H9 (cell line): ENCODE measurements at regions not wholly inside any gene's neighbourhood (a gene's known extent, or its start where the extent isn't known, plus 50 kb on each side); places are given as distances from the start of the nearest gene placed in this dataset.

Source experiments
- DNase-seq: peaks from one replicate; pipeline ENCODE4 v3.0.0-alpha.2; 2017
- H2AFZ ChIP-seq: one replicate; pipeline ENCODE4 v1.6.1; 2013; ENCODE audit warnings: mild to moderate bottlenecking, low read length, control low read depth, moderate library complexity
- H2AK5ac ChIP-seq: 2 replicates; pipeline ENCODE4 v1.6.1; 2013; ENCODE audit warnings: low read length, control low read depth, mixed read lengths; ENCODE audit not compliant: insufficient read length
- H2BK120ac ChIP-seq: one replicate; pipeline ENCODE4 v1.6.1; 2013; ENCODE audit warnings: low read depth, mild to moderate bottlenecking, low read length, control low read depth, inconsistent platforms; ENCODE audit not compliant: poor library complexity, severe bottlenecking
- H2BK12ac ChIP-seq: 2 replicates; pipeline ENCODE4 v1.6.1; 2013; ENCODE audit warnings: low read length, control low read depth, mixed read lengths, low read depth; ENCODE audit not compliant: insufficient read length
- H2BK15ac ChIP-seq: 2 replicates; pipeline ENCODE4 v1.6.1; 2013; ENCODE audit warnings: low read depth, low read length, control low read depth
- H2BK20ac ChIP-seq: one replicate; pipeline ENCODE4 v1.6.1; 2013; ENCODE audit warnings: low read depth, mild to moderate bottlenecking, low read length, control low read depth, inconsistent platforms; ENCODE audit not compliant: poor library complexity, severe bottlenecking
- H2BK5ac ChIP-seq: 2 replicates; pipeline ENCODE4 v1.6.1; 2013; ENCODE audit warnings: low read length, control low read depth, mixed read lengths; ENCODE audit not compliant: insufficient read length
- H3K14ac ChIP-seq: 2 replicates; pipeline ENCODE4 v1.6.1; 2013; ENCODE audit warnings: low read length, control low read depth; ENCODE audit not compliant: insufficient read depth
- H3K18ac ChIP-seq: 2 replicates; pipeline ENCODE4 v1.6.1; 2013; ENCODE audit warnings: low read depth, mild to moderate bottlenecking, mixed read lengths, low read length, control low read depth; ENCODE audit not compliant: insufficient read length
- H3K23ac ChIP-seq: 2 replicates; pipeline ENCODE4 v1.6.1; 2013; ENCODE audit warnings: low read length, control low read depth, mixed read lengths, low read depth; ENCODE audit not compliant: insufficient read length
- H3K23me2 ChIP-seq: 2 replicates; pipeline ENCODE4 v1.6.1; 2013; ENCODE audit warnings: low read depth, mild to moderate bottlenecking, mixed read lengths, low read length, control low read depth; ENCODE audit not compliant: insufficient read length, poor library complexity, severe bottlenecking
- H3K27ac ChIP-seq: 2 replicates; pipeline ENCODE4 v1.5.1; 2013; ENCODE audit warnings: low read length, control low read depth, mixed read lengths, low read depth; ENCODE audit not compliant: insufficient read length
- H3K27me3 ChIP-seq: 2 replicates; pipeline ENCODE4 v1.6.1; 2013; ENCODE audit warnings: low read length, control low read depth, inconsistent platforms; ENCODE audit not compliant: insufficient read depth
- H3K4ac ChIP-seq: 2 replicates; pipeline ENCODE4 v1.6.1; 2013; ENCODE audit warnings: low read depth, mild to moderate bottlenecking, control low read depth, inconsistent platforms, low read length, moderate library complexity
- H3K4me1 ChIP-seq: 2 replicates; pipeline ENCODE4 v1.6.1; 2013; ENCODE audit warnings: low read length, control low read depth, inconsistent platforms; ENCODE audit not compliant: insufficient read depth
- H3K4me2 ChIP-seq: 2 replicates; pipeline ENCODE4 v1.6.1; 2013; ENCODE audit warnings: low read length, control low read depth, mixed read lengths; ENCODE audit not compliant: insufficient read length, insufficient read depth
- H3K56ac ChIP-seq: 2 replicates; pipeline ENCODE4 v1.6.1; 2013; ENCODE audit warnings: low read depth, mild to moderate bottlenecking, mixed read lengths, low read length, control low read depth; ENCODE audit not compliant: insufficient read length
- H3K79me1 ChIP-seq: 2 replicates; pipeline ENCODE4 v1.6.1; 2013; ENCODE audit warnings: low read depth, mild to moderate bottlenecking, moderate library complexity, low read length, control low read depth, inconsistent platforms; ENCODE audit not compliant: insufficient read depth, poor library complexity, severe bottlenecking
- H3K79me2 ChIP-seq: 2 replicates; pipeline ENCODE4 v1.6.1; 2013; ENCODE audit warnings: low read length, control low read depth, inconsistent platforms; ENCODE audit not compliant: insufficient read depth
- H3K9ac ChIP-seq: 2 replicates; pipeline ENCODE4 v1.6.1; 2013; ENCODE audit warnings: low read length, control low read depth, mixed read lengths; ENCODE audit not compliant: insufficient read length; ENCODE audit errors: extremely low read depth
- H3K9me3 ChIP-seq: one replicate; pipeline ENCODE4 v1.6.1; 2013; ENCODE audit warnings: low read depth, low read length, inconsistent platforms; ENCODE audit not compliant: control insufficient read depth
- H3T11ph ChIP-seq: one replicate; pipeline ENCODE4 v1.6.1; 2013; ENCODE audit warnings: mild to moderate bottlenecking, low read length, control low read depth, inconsistent platforms
- H4K20me1 ChIP-seq: one replicate; pipeline ENCODE4 v1.6.1; 2013; ENCODE audit not compliant: control insufficient read depth, insufficient read length, insufficient read depth
- H4K5ac ChIP-seq: 2 replicates; pipeline ENCODE4 v1.6.1; 2013; ENCODE audit warnings: low read depth, mild to moderate bottlenecking, mixed read lengths, low read length, control low read depth; ENCODE audit not compliant: insufficient read length
- H4K8ac ChIP-seq: replicated peaks from 2 replicates; pipeline ENCODE4 v1.6.1; 2013; ENCODE audit warnings: low read length, control low read depth, mixed read lengths, low read depth; ENCODE audit not compliant: insufficient read length
- H4K91ac ChIP-seq: 2 replicates; pipeline ENCODE4 v1.6.1; 2013; ENCODE audit warnings: low read depth, mild to moderate bottlenecking, moderate library complexity, mixed read lengths, low read length, control low read depth; ENCODE audit not compliant: insufficient read length
- H3K27ac Mint-ChIP-seq, 3 experiments: 2 replicates in 2 of 3; 3 replicates in 1 of 3; pipeline ENCODE4 v1.8.0; 2020 to 2021; ENCODE audit warnings: mixed read lengths in 3 of 3, mild to moderate bottlenecking in 1 of 3, moderate library complexity in 1 of 3
- H3K27me3 Mint-ChIP-seq: 2 replicates; pipeline ENCODE4 v1.8.0; 2021; ENCODE audit warnings: low read depth, mild to moderate bottlenecking, moderate library complexity, mixed read lengths
- H3K36me3 Mint-ChIP-seq, 3 experiments: 2 replicates in 2 of 3; 3 replicates in 1 of 3; pipeline ENCODE4 v1.8.0; 2020 to 2021; ENCODE audit warnings: low read depth in 3 of 3, mixed read lengths in 3 of 3; ENCODE audit not compliant: insufficient read depth in 1 of 3
- H3K4me1 Mint-ChIP-seq, 2 experiments: 2 replicates each; pipeline ENCODE4 v1.8.0; 2020; ENCODE audit warnings: mixed read lengths in 2 of 2
- H3K4me3 Mint-ChIP-seq, 2 experiments: 2 replicates in 1 of 2; 3 replicates in 1 of 2; pipeline ENCODE4 v1.8.0; 2020 to 2021; ENCODE audit warnings: mild to moderate bottlenecking in 2 of 2, mixed read lengths in 2 of 2, moderate library complexity in 1 of 2
- H3K9me3 Mint-ChIP-seq, 2 experiments: 2 replicates in 1 of 2; 3 replicates in 1 of 2; pipeline ENCODE4 v1.8.0; 2020; ENCODE audit warnings: mild to moderate bottlenecking in 2 of 2, mixed read lengths in 2 of 2, moderate library complexity in 1 of 2
- WGBS: extraction: QIAGEN DNeasy Blood & Tissue Kit; methylation state at CpG from one replicate; pipeline ENCODE4 v1.1.7; 2013; ENCODE audit warnings: missing lambda C conversion rate, low lambda C conversion rate, mixed read lengths; ENCODE audit not compliant: insufficient read length; ENCODE audit errors: extremely low coverage; 5-methylcytosine and 5-hydroxymethylcytosine counted together
- TF ChIP-seq, protein P1 (sequence below): fragments of 200-600 bp; sonication (generic); conservative IDR thresholded peaks from 3 replicates; pipeline ENCODE4 v1.8.0; 2021; ENCODE audit warnings: antibody characterized with exemption, mild to moderate bottlenecking

DNA sequence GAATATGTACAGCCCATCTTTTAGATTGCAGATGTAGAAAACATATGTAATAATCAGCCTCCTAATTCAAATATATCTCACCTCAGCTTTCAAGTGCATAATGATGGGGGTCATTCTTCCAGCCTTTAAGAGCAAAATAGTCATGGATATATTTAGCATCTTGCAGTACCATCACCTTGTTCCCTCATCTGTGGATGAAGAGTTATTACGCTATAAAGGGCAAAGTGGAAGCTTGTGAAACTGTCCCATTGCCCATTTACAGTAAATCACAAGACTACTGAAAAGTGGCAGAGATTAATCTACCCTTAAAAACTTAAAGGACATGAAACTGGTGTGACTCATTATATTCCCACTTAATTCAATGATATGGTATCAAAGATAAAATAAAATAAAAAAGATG, 979.7 kb upstream of the HS3ST1 start:
- Histone ChIP-seq H3K14ac (no peak overlapping the region), H4K20me1 (no peaks in the 10 kb centered on the region), H3K23me2 (no peaks in the 10 kb centered on the region), H3K79me1 (no peaks in the 10 kb centered on the region), H2BK120ac (no peak overlapping the region), H3K4ac (no peak overlapping the region), H3K4me1 (no peaks in the 10 kb centered on the region), H2BK12ac (no peak overlapping the region), H3K4me2 (no peak overlapping the region), H3K27ac (no peak overlapping the region), H4K5ac (no peak overlapping the region), H2BK20ac (no peak overlapping the region), H3K18ac (no peak overlapping the region), H2AK5ac (no peak overlapping the region), H3K23ac (no peak overlapping the region), H2AFZ (no peak overlapping the region), H3T11ph (no peak overlapping the region), H4K91ac (no peak overlapping the region), H3K9ac (no peak overlapping the region), H2BK15ac (no peak overlapping the region), H2BK5ac (no peak overlapping the region), H3K9me3 (no peaks in the 10 kb centered on the region), H3K56ac (no peak overlapping the region), H3K79me2 (no peaks in the 10 kb centered on the region), H3K27me3 (no peaks in the 10 kb centered on the region), H4K8ac (no peak overlapping the region)
- DNase-seq: no peak
- no peaks in the 10 kb centered on the region; a peak in 1 of 7 replicates for H3K36me3 Mint-ChIP-seq
- H3K9me3 Mint-ChIP-seq: no peaks in the 10 kb centered on the region; a peak in 2 of 5 replicates
- no peak overlapping the region for H3K27ac Mint-ChIP-seq
- TF ChIP-seq, protein P1, sequence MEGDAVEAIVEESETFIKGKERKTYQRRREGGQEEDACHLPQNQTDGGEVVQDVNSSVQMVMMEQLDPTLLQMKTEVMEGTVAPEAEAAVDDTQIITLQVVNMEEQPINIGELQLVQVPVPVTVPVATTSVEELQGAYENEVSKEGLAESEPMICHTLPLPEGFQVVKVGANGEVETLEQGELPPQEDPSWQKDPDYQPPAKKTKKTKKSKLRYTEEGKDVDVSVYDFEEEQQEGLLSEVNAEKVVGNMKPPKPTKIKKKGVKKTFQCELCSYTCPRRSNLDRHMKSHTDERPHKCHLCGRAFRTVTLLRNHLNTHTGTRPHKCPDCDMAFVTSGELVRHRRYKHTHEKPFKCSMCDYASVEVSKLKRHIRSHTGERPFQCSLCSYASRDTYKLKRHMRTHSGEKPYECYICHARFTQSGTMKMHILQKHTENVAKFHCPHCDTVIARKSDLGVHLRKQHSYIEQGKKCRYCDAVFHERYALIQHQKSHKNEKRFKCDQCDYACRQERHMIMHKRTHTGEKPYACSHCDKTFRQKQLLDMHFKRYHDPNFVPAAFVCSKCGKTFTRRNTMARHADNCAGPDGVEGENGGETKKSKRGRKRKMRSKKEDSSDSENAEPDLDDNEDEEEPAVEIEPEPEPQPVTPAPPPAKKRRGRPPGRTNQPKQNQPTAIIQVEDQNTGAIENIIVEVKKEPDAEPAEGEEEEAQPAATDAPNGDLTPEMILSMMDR: no peak
- H3K27me3 Mint-ChIP-seq: no peaks in the 10 kb centered on the region
- WGBS: no CpG with 5 or more reads among the region's 1 CpG
- H3K4me1 Mint-ChIP-seq: peaks cover 2% of the 10 kb centered on the region in 2 experiments; a peak in 2 of 4 replicates
- no peak overlapping the region for H3K4me3 Mint-ChIP-seq
